ENCODE measurements at regions not wholly inside any gene's neighbourhood (a gene's known extent, or its start where the extent isn't known, plus 50 kb on each side); places are given as distances from the start of the nearest gene placed in this dataset.

- no peak for DNase-seq (ENCODE audit: low read depth in 3 of 3)
These were observed 150.2 kb upstream of the POU2AF2 start for GRCh38 chr11:111095327-111095726.

GRCh38 chr11:111093061-111093460, 152.5 kb upstream of the POU2AF2 start:
- DNase-seq (ENCODE audit: low read depth in 3 of 3), result no peak

- DNase-seq (ENCODE audit: low read depth in 3 of 3), result no peak
These were observed 154.1 kb upstream of the POU2AF2 start for GRCh38 chr11:111091321-111091938.

- no peak for DNase-seq (ENCODE audit: low read depth in 3 of 3)
These were observed 155.8 kb upstream of the POU2AF2 start for GRCh38 chr11:111089759-111090158.

- DNase-seq (ENCODE audit: low read depth in 3 of 3), result no peak
These were observed 156.6 kb upstream of the POU2AF2 start for GRCh38 chr11:111088847-111089355.

- no peak for DNase-seq (ENCODE audit: low read depth in 3 of 3)
These were observed 159.5 kb upstream of the POU2AF2 start for GRCh38 chr11:111086058-111086457.

GRCh38 chr11:111082664-111083063, 162.9 kb upstream of the POU2AF2 start:
- no peak for DNase-seq (ENCODE audit: low read depth in 3 of 3)

GRCh38 chr11:111081021-111081511, 164.5 kb upstream of the POU2AF2 start:
- DNase-seq (ENCODE audit: low read depth in 3 of 3), result no peak

GRCh38 chr11:111077530-111078322, 167.8 kb upstream of the POU2AF2 start:
- DNase-seq (ENCODE audit: low read depth in 3 of 3), result no peak

- DNase-seq (ENCODE audit: low read depth in 3 of 3), result no peak
These were observed 176.5 kb upstream of the POU2AF2 start for GRCh38 chr11:111069066-111069465.

GRCh38 chr11:111067994-111068393, 177.5 kb upstream of the POU2AF2 start:
- no peak for DNase-seq (ENCODE audit: low read depth in 3 of 3)

GRCh38 chr11:111066846-111067245, 178.7 kb upstream of the POU2AF2 start:
- DNase-seq (ENCODE audit: low read depth in 3 of 3), result no peak

- no peak for DNase-seq (ENCODE audit: low read depth in 3 of 3)
These were observed 181.6 kb upstream of the POU2AF2 start for GRCh38 chr11:111063726-111064517.

GRCh38 chr11:111062420-111062819, 183.1 kb upstream of the POU2AF2 start:
- no peak for DNase-seq (ENCODE audit: low read depth in 3 of 3)

- no peak for DNase-seq (ENCODE audit: low read depth in 3 of 3)
These were observed 185.8 kb upstream of the POU2AF2 start for GRCh38 chr11:111059726-111060125.

- no peak for DNase-seq (ENCODE audit: low read depth in 3 of 3)
These were observed 196.4 kb upstream of the POU2AF2 start for GRCh38 chr11:111049131-111049530.

- no peak for DNase-seq (ENCODE audit: low read depth in 3 of 3)
These were observed 198.2 kb upstream of the POU2AF2 start for GRCh38 chr11:111047374-111047773.

GRCh38 chr11:111046291-111046690, 199.2 kb upstream of the POU2AF2 start:
- DNase-seq (ENCODE audit: low read depth in 3 of 3), result no peak

GRCh38 chr11:111045874-111046273, 199.7 kb upstream of the POU2AF2 start:
- DNase-seq (ENCODE audit: low read depth in 3 of 3), result no peak

- no peak for DNase-seq (ENCODE audit: low read depth in 3 of 3)
These were observed 200.1 kb upstream of the POU2AF2 start for GRCh38 chr11:111045407-111045803.

- DNase-seq (ENCODE audit: low read depth in 3 of 3), result no peak
These were observed 200.6 kb upstream of the POU2AF2 start for GRCh38 chr11:111044751-111045406.

GRCh38 chr11:111039982-111040381, 205.5 kb upstream of the POU2AF2 start:
- DNase-seq (ENCODE audit: low read depth in 3 of 3), result no peak
